CD4-positive, alpha-beta T cell (primary cell): ENCODE measurements at regions not wholly inside any gene's neighbourhood (a gene's known extent, or its start where the extent isn't known, plus 50 kb on each side); places are given as distances from the start of the nearest gene placed in this dataset.

Source experiments
- ATAC-seq: fragments of 200-7000 bp; cut with Tn5 transposase; one replicate; pipeline ENCODE4 v1.10.0; 2022; ENCODE audit warnings: mild to moderate bottlenecking; ENCODE audit not compliant: poor library complexity
- CTCF ChIA-PET: fragments of 350-600 bp; sonication (Branson Sonifier 250); formaldehyde crosslinking; loops from one replicate; lab custom pipeline; 2021; ENCODE audit warnings: antibody characterized with exemption, inconsistent platforms; lab: Charles Lee
- POLR2A ChIA-PET: fragments of 350-600 bp; sonication (Branson Sonifier 250); formaldehyde crosslinking; loops from one replicate; lab custom pipeline; 2021; ENCODE audit warnings: antibody characterized with exemption, inconsistent platforms; lab: Charles Lee
- DNase-seq, 14 experiments: peaks; one replicate each; pipeline ENCODE4 v3.0.0-alpha.2; 2013 to 2020; ENCODE audit warnings: mixed read lengths in 2 of 14
- H3K27ac ChIP-seq, 2 donors: one replicate each; pipeline versions ENCODE4 v1.5.1 to v1.7.0; 2013; ENCODE audit warnings: low read length in 2 of 2, low read depth in 1 of 2, mild to moderate bottlenecking in 1 of 2
- H3K27me3 ChIP-seq, 2 experiments: 1 replicate in 1 of 2; 2 replicates in 1 of 2; pipeline versions ENCODE4 v1.6.1 to v1.7.0; 2013; ENCODE audit warnings: low read length in 2 of 2, control low read depth in 1 of 2, mild to moderate bottlenecking in 1 of 2, moderate library complexity in 1 of 2; ENCODE audit not compliant: insufficient read depth in 2 of 2, control insufficient read depth in 1 of 2
- H3K36me3 ChIP-seq: one replicate; pipeline ENCODE4 v1.6.1; 2013; ENCODE audit warnings: low read length, control low read depth; ENCODE audit not compliant: insufficient read depth
- H3K4me1 ChIP-seq: one replicate; pipeline ENCODE4 v1.6.1; 2013; ENCODE audit warnings: low read length, control low read depth; ENCODE audit not compliant: insufficient read depth
- H3K4me3 ChIP-seq: one replicate; pipeline ENCODE4 v1.5.1; 2013; ENCODE audit warnings: mild to moderate bottlenecking, low read length, moderate library complexity
- H3K9me3 ChIP-seq, 2 experiments: 1 replicate in 1 of 2; 2 replicates in 1 of 2; pipeline versions ENCODE4 v1.6.1 to v1.7.0; 2013; ENCODE audit warnings: low read length in 2 of 2, mild to moderate bottlenecking in 2 of 2, control low read depth in 1 of 2, moderate library complexity in 1 of 2; ENCODE audit not compliant: control insufficient read depth in 1 of 2, insufficient read depth in 1 of 2
- H3K27ac Mint-ChIP-seq: one replicate; pipeline ENCODE4 v1.8.0; 2020; ENCODE audit warnings: mixed read lengths
- H3K27me3 Mint-ChIP-seq: one replicate; pipeline ENCODE4 v1.8.0; 2021; ENCODE audit warnings: mixed read lengths
- H3K36me3 Mint-ChIP-seq: one replicate; pipeline ENCODE4 v1.8.0; 2021; ENCODE audit warnings: low read depth, mixed read lengths
- H3K4me1 Mint-ChIP-seq: one replicate; pipeline ENCODE4 v1.8.0; 2021; ENCODE audit warnings: low read depth, mixed read lengths
- H3K4me3 Mint-ChIP-seq: one replicate; pipeline ENCODE4 v1.8.0; 2020; ENCODE audit warnings: mild to moderate bottlenecking, mixed read lengths
- H3K9me3 Mint-ChIP-seq: one replicate; pipeline ENCODE4 v1.8.0; 2020; ENCODE audit warnings: mixed read lengths
- CTCF ChIP-seq: fragments of 200-600 bp; IDR thresholded peaks from one replicate; pipeline ENCODE4 v1.8.0; 2022; ENCODE audit warnings: antibody characterized with exemption, mild to moderate bottlenecking
- intact Hi-C, 2 experiments: fragments of 100-400 bp; cut with DNase I in 1 of 2; cut with micrococcal nuclease in 1 of 2; formaldehyde crosslinking; loops; one replicate each; pipeline versions ENCODE4 v1.15.1 to v1.9.0; 2023 to 2025; cut with DNase I, micrococcal nuclease

GRCh38 chr2:238985041-238985729 is 137.3 kb downstream of the TWIST2 start:
- Histone ChIP-seq H3K4me3 (no peak overlapping the region), H3K27ac (no peak overlapping the region), H3K36me3 (no peaks in the 10 kb centered on the region), H3K4me1 (no peaks in the 10 kb centered on the region), H3K27me3 (peaks cover 0 to 5% of the 10 kb centered on the region in 2 experiments), H3K9me3 (peaks cover 0 to 5% of the 10 kb centered on the region in 2 experiments)
- intact Hi-C loops, result no loop called here
- H3K36me3 Mint-ChIP-seq, result no peaks in the 10 kb centered on the region
- no peak for ATAC-seq
- no peak overlapping the region for H3K4me3 Mint-ChIP-seq
- H3K4me1 Mint-ChIP-seq, result no peaks in the 10 kb centered on the region
- peaks cover 11% of the 10 kb centered on the region for H3K27me3 Mint-ChIP-seq
- ChIA-PET CTCF (no interaction called here), POLR2A (no interaction called here)
- H3K27ac Mint-ChIP-seq, result no peak overlapping the region
- DNase-seq, result no peak
- no peak for TF ChIP-seq CTCF
- H3K9me3 Mint-ChIP-seq, result no peaks in the 10 kb centered on the region

DNA sequence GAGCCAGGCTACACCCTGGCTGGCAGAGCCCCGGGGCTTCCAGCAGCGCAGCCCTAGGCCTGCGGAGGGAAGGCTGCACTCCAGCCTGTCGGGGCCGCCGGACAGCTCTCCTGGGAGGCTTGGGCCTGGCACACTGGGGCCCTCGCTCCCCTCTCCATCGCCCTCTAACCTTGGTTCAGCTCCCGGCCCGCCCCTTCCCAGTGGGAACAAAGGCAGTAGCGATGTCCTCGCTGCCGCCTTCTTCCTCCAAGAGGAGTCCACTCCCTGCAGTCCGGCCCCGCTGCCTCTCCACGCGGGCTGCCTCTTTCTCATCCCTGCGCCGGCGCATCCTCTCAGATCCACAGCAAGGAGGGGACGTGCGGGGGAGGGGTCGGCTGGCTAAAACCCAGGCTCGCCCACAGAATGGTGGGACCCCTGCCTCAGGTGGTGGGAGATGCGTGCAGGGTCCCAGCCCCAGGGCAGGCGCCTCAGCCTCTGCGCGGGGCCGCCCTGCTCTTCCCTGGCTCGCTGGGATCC is 138.1 kb downstream of the TWIST2 start:
- Mint-ChIP-seq H3K27me3 (peaks cover 11% of the 10 kb centered on the region), H3K4me1 (no peaks in the 10 kb centered on the region), H3K27ac (no peak overlapping the region), H3K4me3 (no peak overlapping the region), H3K36me3 (no peaks in the 10 kb centered on the region), H3K9me3 (no peaks in the 10 kb centered on the region)
- ChIA-PET CTCF (no interaction called here), POLR2A (no interaction called here)
- DNase-seq (no peak), ATAC-seq (no peak)
- peaks cover 0 to 5% of the 10 kb centered on the region in 2 experiments for H3K9me3 ChIP-seq
- peaks cover 0 to 5% of the 10 kb centered on the region in 2 experiments for H3K27me3 ChIP-seq
- no peak for TF ChIP-seq CTCF
- no peaks in the 10 kb centered on the region for H3K4me1 ChIP-seq
- no peaks in the 10 kb centered on the region for H3K36me3 ChIP-seq
- no peak overlapping the region for H3K27ac ChIP-seq
- H3K4me3 ChIP-seq, result no peak overlapping the region
- intact Hi-C loops, result no loop called here

GRCh38 chr2:238986491-238987351 is 138.8 kb downstream of the TWIST2 start:
- Mint-ChIP-seq H3K4me3 (no peak overlapping the region), H3K27ac (no peak overlapping the region), H3K9me3 (no peaks in the 10 kb centered on the region), H3K4me1 (no peaks in the 10 kb centered on the region), H3K27me3 (peaks cover 11% of the 10 kb centered on the region), H3K36me3 (no peaks in the 10 kb centered on the region)
- H3K4me1 ChIP-seq, result no peaks in the 10 kb centered on the region
- peaks cover 0 to 5% of the 10 kb centered on the region in 2 experiments for H3K9me3 ChIP-seq
- H3K36me3 ChIP-seq, result no peaks in the 10 kb centered on the region
- ChIA-PET CTCF (no interaction called here), POLR2A (no interaction called here)
- ATAC-seq (no peak), DNase-seq (no peak)
- H3K4me3 ChIP-seq, result no peak overlapping the region
- H3K27ac ChIP-seq, result no peak overlapping the region
- peaks cover 0 to 7% of the 10 kb centered on the region in 2 experiments for H3K27me3 ChIP-seq
- intact Hi-C loops, result no loop called here
- TF ChIP-seq CTCF, result no peak
